PC-9 (cell line): ENCODE measurements at regions not wholly inside any gene's neighbourhood (a gene's known extent, or its start where the extent isn't known, plus 50 kb on each side); places are given as distances from the start of the nearest gene placed in this dataset.

Experiments
- BruUV-seq: library from RNA; stranded (reverse); fragments of 400-500 nt; replicated peaks from 2 replicates; lab custom pipeline; 2021; lab: Mats Ljungman, UMichigan
- CTCF ChIA-PET: fragments of 300-600 bp; sonication (Branson Sonifier 250); formaldehyde crosslinking; loops from one replicate; lab custom pipeline; 2022; ENCODE audit warnings: antibody characterized with exemption; lab: Charles Lee
- POLR2A ChIA-PET: fragments of 300-600 bp; sonication (Branson Sonifier 250); formaldehyde crosslinking; loops from one replicate; lab custom pipeline; 2022; ENCODE audit warnings: antibody characterized with exemption; ENCODE audit not compliant: unreplicated experiment; lab: Charles Lee
- DNase-seq, 2 experiments: peaks; one replicate each; pipeline versions ENCODE4 v3.0.0 to v3.0.0-alpha.2; 2015 to 2022; ENCODE audit warnings: mixed read lengths in 1 of 2
- H2AFZ ChIP-seq: fragments of 200-600 bp; sonication (generic); 2 replicates; pipeline ENCODE4 v1.8.1; 2017; ENCODE audit warnings: antibody characterized with exemption
- H3F3A ChIP-seq: fragments of 200-600 bp; sonication (generic); 2 replicates; pipeline ENCODE4 v1.8.1; 2017; ENCODE audit warnings: antibody characterized with exemption, mild to moderate bottlenecking, low read depth; ENCODE audit not compliant: insufficient read depth
- H3K27ac ChIP-seq: fragments of 200-600 bp; sonication (generic); 2 replicates; pipeline ENCODE4 v1.6.1; 2016; ENCODE audit warnings: mixed run types
- H3K27me3 ChIP-seq: fragments of 200-600 bp; sonication (generic); 2 replicates; pipeline ENCODE4 v1.6.1; 2016; ENCODE audit warnings: low read depth, mixed run types; ENCODE audit not compliant: insufficient read depth
- H3K36me3 ChIP-seq: fragments of 200-600 bp; sonication (generic); 2 replicates; pipeline ENCODE4 v1.6.1; 2016; ENCODE audit warnings: low read depth, mixed run types
- H3K4me1 ChIP-seq: fragments of 200-600 bp; sonication (generic); replicated peaks from 2 replicates; pipeline ENCODE4 v1.6.1; 2016; ENCODE audit warnings: mixed run types; ENCODE audit not compliant: insufficient read depth
- H3K4me2 ChIP-seq: fragments of 200-600 bp; sonication (generic); 2 replicates; pipeline ENCODE4 v1.6.1; 2017; ENCODE audit warnings: mixed run types
- H3K4me3 ChIP-seq: fragments of 200-600 bp; sonication (generic); 2 replicates; pipeline ENCODE4 v1.6.1; 2016; ENCODE audit warnings: mixed run types
- H3K79me2 ChIP-seq: fragments of 200-600 bp; sonication (generic); 2 replicates; pipeline ENCODE4 v1.6.1; 2017; ENCODE audit warnings: low read depth, mixed run types
- H3K9me2 ChIP-seq: fragments of 200-600 bp; sonication (generic); 2 replicates; pipeline ENCODE4 v1.8.1; 2017; ENCODE audit warnings: mild to moderate bottlenecking; ENCODE audit not compliant: insufficient read depth
- H3K9me3 ChIP-seq: fragments of 200-600 bp; sonication (generic); 2 replicates; pipeline ENCODE4 v1.8.1; 2016; ENCODE audit warnings: low read depth; ENCODE audit not compliant: insufficient read depth
- H4K20me1 ChIP-seq: fragments of 200-600 bp; sonication (generic); 2 replicates; pipeline ENCODE4 v1.8.1; 2017; ENCODE audit not compliant: insufficient read depth
- EZH2 ChIP-seq: fragments of 200-600 bp; sonication (generic); IDR thresholded peaks from 2 replicates; pipeline ENCODE4 v1.8.0; 2017; ENCODE audit warnings: antibody characterized with exemption, low read depth
- intact Hi-C: fragments of 100-400 bp; cut with micrococcal nuclease; formaldehyde crosslinking; loops from one replicate; pipeline ENCODE4 v1.10.0; 2022; ENCODE audit not compliant: unreplicated experiment
- TF ChIP-seq, protein P1 (sequence below): fragments of 200-600 bp; sonication (generic); conservative IDR thresholded peaks from 2 replicates; pipeline ENCODE4 v1.6.1; 2017; ENCODE audit warnings: mixed run types, antibody characterized with exemption, mild to moderate bottlenecking, moderate library complexity

DNA sequence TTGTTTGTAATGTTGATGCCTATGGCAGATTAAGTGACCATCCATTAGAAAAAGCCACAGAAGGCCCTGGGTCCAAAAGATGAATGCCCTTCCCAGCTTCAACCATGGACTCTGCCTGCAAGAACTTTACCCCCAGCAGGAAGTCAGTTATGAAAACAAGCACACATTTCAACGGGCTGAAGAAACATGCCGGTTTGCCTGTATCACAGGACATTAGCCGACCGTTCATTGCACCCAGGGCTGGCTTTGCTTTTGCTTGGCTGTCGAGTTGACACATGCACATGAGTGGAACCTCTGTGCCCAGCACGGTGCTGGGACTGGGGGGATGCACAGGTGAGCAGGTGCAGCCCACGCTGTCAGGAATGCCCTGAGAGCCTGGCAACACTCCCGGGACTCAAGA, 1087.0 kb downstream of the BCL11B start:
- POLR2A ChIA-PET: no interaction called here
- Histone ChIP-seq H3K4me1 (no peaks in the 10 kb centered on the region), H3K27ac (no peak overlapping the region), H2AFZ (no peak overlapping the region), H3K9me3 (no peaks in the 10 kb centered on the region), H3F3A (no peaks in the 10 kb centered on the region), H3K4me2 (no peak overlapping the region), H3K36me3 (no peaks in the 10 kb centered on the region), H4K20me1 (no peaks in the 10 kb centered on the region), H3K79me2 (no peaks in the 10 kb centered on the region), H3K4me3 (no peak overlapping the region), H3K27me3 (no peaks in the 10 kb centered on the region), H3K9me2 (no peaks in the 10 kb centered on the region)
- intact Hi-C loops: no loop called here
- TF ChIP-seq, protein P1, sequence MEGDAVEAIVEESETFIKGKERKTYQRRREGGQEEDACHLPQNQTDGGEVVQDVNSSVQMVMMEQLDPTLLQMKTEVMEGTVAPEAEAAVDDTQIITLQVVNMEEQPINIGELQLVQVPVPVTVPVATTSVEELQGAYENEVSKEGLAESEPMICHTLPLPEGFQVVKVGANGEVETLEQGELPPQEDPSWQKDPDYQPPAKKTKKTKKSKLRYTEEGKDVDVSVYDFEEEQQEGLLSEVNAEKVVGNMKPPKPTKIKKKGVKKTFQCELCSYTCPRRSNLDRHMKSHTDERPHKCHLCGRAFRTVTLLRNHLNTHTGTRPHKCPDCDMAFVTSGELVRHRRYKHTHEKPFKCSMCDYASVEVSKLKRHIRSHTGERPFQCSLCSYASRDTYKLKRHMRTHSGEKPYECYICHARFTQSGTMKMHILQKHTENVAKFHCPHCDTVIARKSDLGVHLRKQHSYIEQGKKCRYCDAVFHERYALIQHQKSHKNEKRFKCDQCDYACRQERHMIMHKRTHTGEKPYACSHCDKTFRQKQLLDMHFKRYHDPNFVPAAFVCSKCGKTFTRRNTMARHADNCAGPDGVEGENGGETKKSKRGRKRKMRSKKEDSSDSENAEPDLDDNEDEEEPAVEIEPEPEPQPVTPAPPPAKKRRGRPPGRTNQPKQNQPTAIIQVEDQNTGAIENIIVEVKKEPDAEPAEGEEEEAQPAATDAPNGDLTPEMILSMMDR: no peak
- TF ChIP-seq EZH2: no peak
- BruUV-seq: no TSS peak
- no peak for DNase-seq
- CTCF ChIA-PET: no interaction called here

DNA sequence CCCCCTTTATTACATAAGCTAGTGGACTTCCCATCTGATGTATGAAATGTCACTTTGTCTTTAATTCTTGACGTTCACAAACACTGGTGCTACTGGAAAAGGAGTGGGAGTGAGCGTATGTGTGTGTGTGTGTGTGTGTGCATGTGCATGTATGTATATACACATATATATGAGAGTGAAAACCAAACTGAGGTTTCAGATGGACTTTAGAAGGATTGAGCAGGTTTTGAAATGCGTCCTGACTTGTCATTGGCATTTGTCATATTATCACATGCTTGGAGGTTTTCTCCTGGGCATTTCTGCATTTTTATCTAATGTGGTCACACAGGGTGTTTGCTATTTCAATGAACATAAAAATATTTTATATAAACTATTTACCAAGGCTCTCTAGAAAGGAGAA, 1085.9 kb downstream of the BCL11B start:
- Histone ChIP-seq H3K4me1 (no peaks in the 10 kb centered on the region), H3F3A (no peaks in the 10 kb centered on the region), H3K27ac (no peak overlapping the region), H3K79me2 (no peaks in the 10 kb centered on the region), H3K9me3 (no peaks in the 10 kb centered on the region), H3K36me3 (no peaks in the 10 kb centered on the region), H4K20me1 (no peaks in the 10 kb centered on the region), H3K27me3 (no peaks in the 10 kb centered on the region), H3K4me3 (no peak overlapping the region), H3K4me2 (no peak overlapping the region), H3K9me2 (no peaks in the 10 kb centered on the region), H2AFZ (no peak overlapping the region)
- no TSS peak for BruUV-seq
- ChIA-PET CTCF (no interaction called here), POLR2A (no interaction called here)
- TF ChIP-seq EZH2: no peak
- TF ChIP-seq, protein P1: no peak
- intact Hi-C loops: no loop called here
- no peak for DNase-seq

DNA sequence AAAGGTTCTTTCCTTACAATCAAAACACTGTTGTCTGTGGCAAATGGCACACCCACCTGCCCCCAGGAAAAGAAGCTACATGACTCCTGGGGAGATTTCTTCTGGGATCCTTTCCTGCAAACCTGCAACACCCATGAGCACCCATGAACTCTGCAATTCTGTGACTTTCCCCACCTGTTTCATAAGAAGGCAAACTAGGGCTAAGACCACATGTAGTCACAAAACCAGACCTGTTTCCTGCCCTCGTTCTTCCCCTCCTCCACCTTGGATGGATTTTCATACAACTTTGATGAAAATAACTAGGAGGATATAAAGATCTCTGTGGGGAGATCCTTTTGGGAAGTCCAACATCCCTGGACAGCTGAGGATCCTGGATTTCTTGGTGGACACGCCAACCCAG, 1084.7 kb downstream of the BCL11B start:
- H3K4me1 ChIP-seq: no peaks in the 10 kb centered on the region
- H3K27me3 ChIP-seq: no peaks in the 10 kb centered on the region
- TF ChIP-seq EZH2: no peak
- TF ChIP-seq, protein P1: no peak
- CTCF ChIA-PET: no interaction called here
- H3F3A ChIP-seq: no peaks in the 10 kb centered on the region
- no peak for DNase-seq
- H3K27ac ChIP-seq: no peak overlapping the region
- H3K9me2 ChIP-seq: no peaks in the 10 kb centered on the region
- no peak overlapping the region for H3K4me2 ChIP-seq
- H4K20me1 ChIP-seq: no peaks in the 10 kb centered on the region
- intact Hi-C loops: no loop called here
- no peaks in the 10 kb centered on the region for H3K9me3 ChIP-seq
- BruUV-seq: no TSS peak
- POLR2A ChIA-PET: no interaction called here
- H3K4me3 ChIP-seq: no peak overlapping the region
- no peaks in the 10 kb centered on the region for H3K79me2 ChIP-seq
- H3K36me3 ChIP-seq: no peaks in the 10 kb centered on the region
- no peak overlapping the region for H2AFZ ChIP-seq
